Astrocyte (in vitro differentiated cells and primary cell): ENCODE measurements at regions not wholly inside any gene's neighbourhood (a gene's known extent, or its start where the extent isn't known, plus 50 kb on each side); places are given as distances from the start of the nearest gene placed in this dataset.

Source experiments
- CTCF ChIP-seq: IDR thresholded peaks from 2 replicates; pipeline ENCODE4 v1.5.1; 2011; ENCODE audit warnings: low read depth, mild to moderate bottlenecking, inconsistent platforms, low read length, moderate library complexity; ENCODE audit not compliant: insufficient read depth
- EZH2 ChIP-seq: IDR thresholded peaks from 2 replicates; pipeline ENCODE4 v1.6.1; 2012; ENCODE audit warnings: mild to moderate bottlenecking, low read length, inconsistent platforms; ENCODE audit not compliant: insufficient read depth

- no peak for TF ChIP-seq CTCF
- no peak for TF ChIP-seq EZH2
These were observed 218.2 kb downstream of the HRH4 start for GRCh38 chr18:24678626-24679025.
